ACHN (cell line): ENCODE measurements at regions not wholly inside any gene's neighbourhood (a gene's known extent, or its start where the extent isn't known, plus 50 kb on each side); places are given as distances from the start of the nearest gene placed in this dataset.

Experiments
- DNase-seq: peaks from one replicate; pipeline ENCODE4 v3.0.0-alpha.2; 2015
- in situ Hi-C: cut with HindIII; loops from 2 replicates; pipeline ENCODE4 v1.10.0; 2017; ENCODE audit warnings: low sequenced_read_pairs, low pct_ligation_motif_present, low pct_unique_long_range_greater_than_20kb

- in situ Hi-C loops: no loop called here
- DNase-seq: no peak
Observed at GRCh38 chr6:133187114-133187513, 54.0 kb upstream of the EYA4 start.

GRCh38 chr6:133187657-133188453, 53.3 kb upstream of the EYA4 start:
- no peak for DNase-seq
- in situ Hi-C loops: no loop called here

GRCh38 chr6:133190912-133191311, 50.2 kb upstream of the EYA4 start:
- DNase-seq: no peak
- in situ Hi-C loops: no loop called here

GRCh38 chr6:133191323-133191722, 49.8 kb upstream of the EYA4 start:
- in situ Hi-C loops: no loop called here

More at GRCh38 chr6:133191323-133191722, 49.8 kb upstream of the EYA4 start:
- no peak for DNase-seq
